Ishikawa (cell line): ENCODE measurements at regions not wholly inside any gene's neighbourhood (a gene's known extent, or its start where the extent isn't known, plus 50 kb on each side); places are given as distances from the start of the nearest gene placed in this dataset.

Source experiments
- CEBPB ChIP-seq: IDR thresholded peaks from 2 replicates; pipeline ENCODE4 v1.6.1; 2012
- EP300 ChIP-seq: IDR thresholded peaks from 2 replicates; pipeline ENCODE4 v1.6.1; 2012; ENCODE audit warnings: borderline replicate concordance
- FOXM1 ChIP-seq: IDR thresholded peaks from 2 replicates; pipeline ENCODE4 v1.6.1; 2012; ENCODE audit warnings: low read depth, borderline replicate concordance
- NFIC ChIP-seq: IDR thresholded peaks from 2 replicates; pipeline ENCODE4 v1.6.1; 2012
- TAF1 ChIP-seq: IDR thresholded peaks from 2 replicates; pipeline ENCODE4 v1.6.1; 2012; ENCODE audit warnings: low read depth, mild to moderate bottlenecking
- TEAD4 ChIP-seq: IDR thresholded peaks from 2 replicates; pipeline ENCODE4 v1.6.1; 2012
- YY1 ChIP-seq: IDR thresholded peaks from 2 replicates; pipeline ENCODE4 v1.6.1; 2012; ENCODE audit warnings: low read depth
- TF ChIP-seq, protein P1 (sequence below): IDR thresholded peaks from 2 replicates; pipeline ENCODE4 v1.6.1; 2012
- TF ChIP-seq, protein P2 (sequence below): IDR thresholded peaks from 2 replicates; pipeline ENCODE4 v1.6.1; 2012; ENCODE audit warnings: low read depth, mild to moderate bottlenecking

DNA sequence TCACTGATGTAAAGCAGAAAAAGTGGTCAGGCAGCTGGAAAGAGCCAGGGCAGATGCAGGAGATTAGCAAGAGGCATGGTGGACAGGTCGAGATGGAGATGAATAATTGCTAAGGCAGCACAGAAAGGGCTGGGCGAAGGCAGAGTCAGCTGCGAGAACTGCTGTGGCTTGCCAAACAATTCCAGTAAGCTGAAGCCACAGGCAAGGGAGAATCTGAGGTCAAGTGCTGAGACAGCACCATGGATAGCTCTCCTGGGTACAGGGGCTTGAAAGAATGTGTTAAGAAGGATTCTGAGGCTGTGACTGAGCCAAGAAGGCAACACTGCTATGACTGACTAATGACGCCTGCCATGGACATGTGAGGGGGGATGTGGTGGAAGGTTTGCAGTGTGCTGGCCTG, 220.8 kb upstream of the FOXA2 start:
- TF ChIP-seq, protein P1, sequence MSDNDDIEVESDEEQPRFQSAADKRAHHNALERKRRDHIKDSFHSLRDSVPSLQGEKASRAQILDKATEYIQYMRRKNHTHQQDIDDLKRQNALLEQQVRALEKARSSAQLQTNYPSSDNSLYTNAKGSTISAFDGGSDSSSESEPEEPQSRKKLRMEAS: no peak
- no peak for TF ChIP-seq TAF1
- no peak for TF ChIP-seq CEBPB
- TF ChIP-seq, protein P2, sequence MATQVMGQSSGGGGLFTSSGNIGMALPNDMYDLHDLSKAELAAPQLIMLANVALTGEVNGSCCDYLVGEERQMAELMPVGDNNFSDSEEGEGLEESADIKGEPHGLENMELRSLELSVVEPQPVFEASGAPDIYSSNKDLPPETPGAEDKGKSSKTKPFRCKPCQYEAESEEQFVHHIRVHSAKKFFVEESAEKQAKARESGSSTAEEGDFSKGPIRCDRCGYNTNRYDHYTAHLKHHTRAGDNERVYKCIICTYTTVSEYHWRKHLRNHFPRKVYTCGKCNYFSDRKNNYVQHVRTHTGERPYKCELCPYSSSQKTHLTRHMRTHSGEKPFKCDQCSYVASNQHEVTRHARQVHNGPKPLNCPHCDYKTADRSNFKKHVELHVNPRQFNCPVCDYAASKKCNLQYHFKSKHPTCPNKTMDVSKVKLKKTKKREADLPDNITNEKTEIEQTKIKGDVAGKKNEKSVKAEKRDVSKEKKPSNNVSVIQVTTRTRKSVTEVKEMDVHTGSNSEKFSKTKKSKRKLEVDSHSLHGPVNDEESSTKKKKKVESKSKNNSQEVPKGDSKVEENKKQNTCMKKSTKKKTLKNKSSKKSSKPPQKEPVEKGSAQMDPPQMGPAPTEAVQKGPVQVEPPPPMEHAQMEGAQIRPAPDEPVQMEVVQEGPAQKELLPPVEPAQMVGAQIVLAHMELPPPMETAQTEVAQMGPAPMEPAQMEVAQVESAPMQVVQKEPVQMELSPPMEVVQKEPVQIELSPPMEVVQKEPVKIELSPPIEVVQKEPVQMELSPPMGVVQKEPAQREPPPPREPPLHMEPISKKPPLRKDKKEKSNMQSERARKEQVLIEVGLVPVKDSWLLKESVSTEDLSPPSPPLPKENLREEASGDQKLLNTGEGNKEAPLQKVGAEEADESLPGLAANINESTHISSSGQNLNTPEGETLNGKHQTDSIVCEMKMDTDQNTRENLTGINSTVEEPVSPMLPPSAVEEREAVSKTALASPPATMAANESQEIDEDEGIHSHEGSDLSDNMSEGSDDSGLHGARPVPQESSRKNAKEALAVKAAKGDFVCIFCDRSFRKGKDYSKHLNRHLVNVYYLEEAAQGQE: peak; percentile 52; the same call in 1 of the 2 replicates
- TF ChIP-seq TEAD4: no peak
- no peak for TF ChIP-seq YY1
- TF ChIP-seq NFIC: no peak
- no peak for TF ChIP-seq FOXM1
- no peak for TF ChIP-seq EP300
